Tibial nerve (tissue), 4 donors: ENCODE measurements at regions not wholly inside any gene's neighbourhood (a gene's known extent, or its start where the extent isn't known, plus 50 kb on each side); places are given as distances from the start of the nearest gene placed in this dataset.

Source experiments
- DNase-seq, 2 donors: peaks; one replicate each; pipeline ENCODE4 v3.0.0-alpha.2; 2019; ENCODE audit warnings: low spot score in 2 of 2
- H3K27ac ChIP-seq, 4 donors: fragments of 200-600 bp; sonication (generic) in 3 of 4; one replicate each; pipeline ENCODE4 v1.5.1; 2017 to 2019; ENCODE audit warnings: mild to moderate bottlenecking in 1 of 4
- H3K27me3 ChIP-seq, 2 donors: fragments of 200-600 bp; sonication (generic) in 1 of 2; one replicate each; pipeline versions ENCODE4 v1.5.1 to v1.6.0; 2017 to 2019
- H3K36me3 ChIP-seq, 3 donors: fragments of 200-600 bp; sonication (generic); one replicate each; pipeline ENCODE4 v1.5.1; 2018 to 2019
- H3K4me1 ChIP-seq, 4 donors: fragments of 200-600 bp; sonication (generic) in 3 of 4; one replicate each; pipeline ENCODE4 v1.5.1; 2017 to 2019
- H3K4me3 ChIP-seq, 4 donors: fragments of 200-600 bp; sonication (generic) in 3 of 4; one replicate each; pipeline ENCODE4 v1.5.1; 2017 to 2019; ENCODE audit warnings: mild to moderate bottlenecking in 1 of 4, moderate library complexity in 1 of 4
- H3K9me3 ChIP-seq, 4 donors: fragments of 200-600 bp; sonication (generic) in 3 of 4; one replicate each; pipeline ENCODE4 v1.5.1; 2017 to 2019
- CTCF ChIP-seq, 5 experiments: fragments of 200-600 bp in 3 of 5; fragments of 450-650 bp in 2 of 5; sonication (generic) in 3 of 5; IDR thresholded peaks; one replicate each; pipeline ENCODE4 v1.5.1; 2016 to 2019; ENCODE audit warnings: antibody characterized with exemption in 5 of 5, mild to moderate bottlenecking in 3 of 5, moderate library complexity in 2 of 5
- EP300 ChIP-seq, 2 donors: sonication (generic); formaldehyde crosslinking; IDR thresholded peaks; one replicate each; pipeline ENCODE4 v1.6.1; 2017; ENCODE audit warnings: antibody characterized with exemption in 2 of 2, mild to moderate bottlenecking in 1 of 2
- POLR2A ChIP-seq, 2 donors: fragments of 450-650 bp; IDR thresholded peaks; one replicate each; pipeline ENCODE4 v1.6.1; 2017; ENCODE audit warnings: antibody characterized with exemption in 2 of 2, mild to moderate bottlenecking in 2 of 2, moderate library complexity in 2 of 2
- WGBS, 2 donors: methylation state at CpG; one replicate each; pipeline ENCODE4 v1.1.5; 2018; 5-methylcytosine and 5-hydroxymethylcytosine counted together

DNA sequence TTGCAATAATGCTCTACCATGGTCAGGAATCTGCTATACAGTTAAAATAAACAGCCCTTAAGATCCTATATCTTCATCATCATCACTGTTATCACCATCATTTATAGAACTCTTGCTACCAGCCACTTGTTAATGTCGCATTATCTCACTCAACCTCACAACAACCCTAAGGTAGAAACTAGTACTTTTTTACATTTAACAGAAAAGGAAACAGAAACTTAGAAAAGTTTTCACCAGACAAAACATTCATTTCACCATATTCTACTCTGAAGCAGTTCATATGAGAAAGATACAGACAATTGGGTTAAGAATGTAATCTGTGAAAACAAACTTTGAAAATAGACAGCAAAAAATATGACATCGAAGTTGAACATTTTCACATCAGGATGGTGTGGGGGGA lies 262.6 kb downstream of the ATG4C start:
- no peak for DNase-seq
- Histone ChIP-seq H3K27me3 (no peaks in the 10 kb centered on the region), H3K9me3 (no peaks in the 10 kb centered on the region), H3K36me3 (no peaks in the 10 kb centered on the region), H3K4me1 (no peaks in the 10 kb centered on the region), H3K27ac (no peak overlapping the region), H3K4me3 (no peak overlapping the region)
- TF ChIP-seq CTCF (IDR thresholded peaks at IDR 0.05), result no peak
- TF ChIP-seq POLR2A (IDR thresholded peaks at IDR 0.05), result no peak
- TF ChIP-seq EP300 (IDR thresholded peaks at IDR 0.05), result no peak
- WGBS, 2 donors, result 66 to 75% methylated on average over 2 of the region's 2 CpGs

GRCh38 chr1:63049135-63049534 lies 265.2 kb downstream of the ATG4C start:
- H3K27me3 ChIP-seq, result no peaks in the 10 kb centered on the region
- 80 to 90% methylated on average over 2 of the region's 2 CpGs for WGBS, 2 donors
- H3K36me3 ChIP-seq, result no peaks in the 10 kb centered on the region

GRCh38 chr1:63051356-63051755 lies 267.4 kb downstream of the ATG4C start:
- Histone ChIP-seq H3K4me1 (no peaks in the 10 kb centered on the region), H3K4me3 (no peak overlapping the region), H3K36me3 (no peaks in the 10 kb centered on the region), H3K27me3 (no peaks in the 10 kb centered on the region), H3K27ac (no peak overlapping the region), H3K9me3 (no peaks in the 10 kb centered on the region)
- TF ChIP-seq EP300 (IDR thresholded peaks at IDR 0.05) (no peak), POLR2A (IDR thresholded peaks at IDR 0.05) (no peak), CTCF (IDR thresholded peaks at IDR 0.05) (no peak)
- no peak for DNase-seq
- WGBS, 2 donors, result 64 to 66% methylated on average over 5 of the region's 5 CpGs

More at GRCh38 chr1:63049135-63049534, 265.2 kb downstream of the ATG4C start:
- H3K27ac ChIP-seq, result no peak overlapping the region
- no peak for DNase-seq
- no peak overlapping the region for H3K4me3 ChIP-seq
- no peaks in the 10 kb centered on the region for H3K4me1 ChIP-seq
- no peaks in the 10 kb centered on the region for H3K9me3 ChIP-seq
- TF ChIP-seq CTCF (IDR thresholded peaks at IDR 0.05), result no peak
- no peak for TF ChIP-seq POLR2A (IDR thresholded peaks at IDR 0.05)
- TF ChIP-seq EP300 (IDR thresholded peaks at IDR 0.05), result no peak

- no peak for DNase-seq
- Histone ChIP-seq H3K4me3 (no peak overlapping the region), H3K36me3 (no peaks in the 10 kb centered on the region), H3K9me3 (no peaks in the 10 kb centered on the region), H3K27ac (no peak overlapping the region), H3K27me3 (no peaks in the 10 kb centered on the region), H3K4me1 (no peaks in the 10 kb centered on the region)
- no peak for TF ChIP-seq CTCF (IDR thresholded peaks at IDR 0.05)
- TF ChIP-seq EP300 (IDR thresholded peaks at IDR 0.05), result no peak
- TF ChIP-seq POLR2A (IDR thresholded peaks at IDR 0.05), result no peak
- 66 to 82% methylated on average over 6 of the region's 6 CpGs for WGBS, 2 donors
Observed at GRCh38 chr1:63051886-63052285, 268.0 kb downstream of the ATG4C start.

DNA sequence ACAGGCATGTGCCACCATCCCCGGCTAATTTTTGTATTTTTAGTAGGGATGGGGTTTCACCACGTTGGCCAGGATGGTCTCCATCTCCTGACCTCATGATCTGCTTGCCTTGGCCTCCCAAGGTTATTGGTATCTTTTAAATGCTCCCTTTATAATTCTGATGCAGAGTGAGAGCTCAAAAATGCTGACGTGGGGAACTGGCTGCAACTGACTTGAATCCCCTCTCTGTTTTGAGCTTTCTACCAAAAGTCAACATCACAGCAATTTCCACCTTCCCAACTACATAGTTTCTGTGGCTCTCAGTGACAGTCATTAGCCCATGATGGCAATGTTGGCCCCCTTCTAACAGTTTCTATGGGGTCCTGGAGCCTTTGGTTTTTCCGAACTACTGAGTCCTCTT lies 268.2 kb upstream of the FOXD3 start:
- no peaks in the 10 kb centered on the region for H3K27me3 ChIP-seq
- WGBS, 2 donors, result 54 to 62% methylated on average over 4 of the region's 4 CpGs
- H3K9me3 ChIP-seq, result no peaks in the 10 kb centered on the region
- no peak overlapping the region for H3K27ac ChIP-seq
- no peak for DNase-seq
- no peak overlapping the region for H3K4me3 ChIP-seq
- H3K4me1 ChIP-seq, result no peaks in the 10 kb centered on the region
- H3K36me3 ChIP-seq, result no peaks in the 10 kb centered on the region
- TF ChIP-seq CTCF (IDR thresholded peaks at IDR 0.05) (no peak), EP300 (IDR thresholded peaks at IDR 0.05) (no peak), POLR2A (IDR thresholded peaks at IDR 0.05) (no peak)
